ENCODE measurements at regions not wholly inside any gene's neighbourhood (a gene's known extent, or its start where the extent isn't known, plus 50 kb on each side); places are given as distances from the start of the nearest gene placed in this dataset.

DNA sequence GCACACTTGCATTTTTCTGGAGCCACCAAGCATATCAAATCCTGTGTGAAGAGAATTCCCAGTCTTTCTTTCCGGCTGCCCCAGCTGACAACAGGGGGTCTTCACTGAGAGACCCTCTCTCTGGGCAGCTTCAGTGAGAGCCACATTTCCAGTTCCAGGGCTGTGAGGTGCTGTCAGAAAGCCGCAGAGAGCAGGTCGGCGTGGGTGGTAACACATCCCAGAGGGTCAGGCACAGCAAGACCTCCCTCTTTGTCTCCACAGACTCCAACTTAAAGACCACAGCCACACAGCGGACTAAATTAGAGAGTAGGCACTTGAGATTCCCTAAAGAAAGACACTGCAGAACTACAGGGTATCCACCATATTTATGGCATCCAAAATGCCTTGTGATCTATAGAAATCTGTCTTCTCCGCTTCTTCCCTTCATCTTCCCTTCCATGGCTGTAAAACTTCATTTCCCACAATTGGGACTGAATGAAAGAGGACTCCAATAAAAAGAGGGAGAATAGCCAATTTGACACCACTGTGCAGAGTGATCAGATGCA is 116.0 kb upstream of the C7orf33 start:
- Histone ChIP-seq H3K4me2 (no peak overlapping the region), H2AFZ (no peak overlapping the region), H3K27me3 (ENCODE audit: insufficient read depth) (no peaks in the 10 kb centered on the region), H3K27ac (ENCODE audit: low read depth) (no peak overlapping the region), H3K79me2 (replicated peaks; ENCODE audit: insufficient read depth) (no peaks in the 10 kb centered on the region), H3K36me3 (ENCODE audit: insufficient read depth) (no peaks in the 10 kb centered on the region), H3K4me3 (no peak overlapping the region), H3F3A (replicated peaks; ENCODE audit: low read depth) (no peaks in the 10 kb centered on the region), H3K4me1 (ENCODE audit: insufficient read depth) (peaks cover 12% of the 10 kb centered on the region), H4K20me1 (replicated peaks; ENCODE audit: insufficient read depth) (no peaks in the 10 kb centered on the region), H3K9me2 (ENCODE audit: insufficient read depth) (no peaks in the 10 kb centered on the region)
- no peak overlapping the region for H3K4me3 Mint-ChIP-seq
- TF ChIP-seq, protein P1, sequence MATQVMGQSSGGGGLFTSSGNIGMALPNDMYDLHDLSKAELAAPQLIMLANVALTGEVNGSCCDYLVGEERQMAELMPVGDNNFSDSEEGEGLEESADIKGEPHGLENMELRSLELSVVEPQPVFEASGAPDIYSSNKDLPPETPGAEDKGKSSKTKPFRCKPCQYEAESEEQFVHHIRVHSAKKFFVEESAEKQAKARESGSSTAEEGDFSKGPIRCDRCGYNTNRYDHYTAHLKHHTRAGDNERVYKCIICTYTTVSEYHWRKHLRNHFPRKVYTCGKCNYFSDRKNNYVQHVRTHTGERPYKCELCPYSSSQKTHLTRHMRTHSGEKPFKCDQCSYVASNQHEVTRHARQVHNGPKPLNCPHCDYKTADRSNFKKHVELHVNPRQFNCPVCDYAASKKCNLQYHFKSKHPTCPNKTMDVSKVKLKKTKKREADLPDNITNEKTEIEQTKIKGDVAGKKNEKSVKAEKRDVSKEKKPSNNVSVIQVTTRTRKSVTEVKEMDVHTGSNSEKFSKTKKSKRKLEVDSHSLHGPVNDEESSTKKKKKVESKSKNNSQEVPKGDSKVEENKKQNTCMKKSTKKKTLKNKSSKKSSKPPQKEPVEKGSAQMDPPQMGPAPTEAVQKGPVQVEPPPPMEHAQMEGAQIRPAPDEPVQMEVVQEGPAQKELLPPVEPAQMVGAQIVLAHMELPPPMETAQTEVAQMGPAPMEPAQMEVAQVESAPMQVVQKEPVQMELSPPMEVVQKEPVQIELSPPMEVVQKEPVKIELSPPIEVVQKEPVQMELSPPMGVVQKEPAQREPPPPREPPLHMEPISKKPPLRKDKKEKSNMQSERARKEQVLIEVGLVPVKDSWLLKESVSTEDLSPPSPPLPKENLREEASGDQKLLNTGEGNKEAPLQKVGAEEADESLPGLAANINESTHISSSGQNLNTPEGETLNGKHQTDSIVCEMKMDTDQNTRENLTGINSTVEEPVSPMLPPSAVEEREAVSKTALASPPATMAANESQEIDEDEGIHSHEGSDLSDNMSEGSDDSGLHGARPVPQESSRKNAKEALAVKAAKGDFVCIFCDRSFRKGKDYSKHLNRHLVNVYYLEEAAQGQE (IDR thresholded peaks at IDR 0.05; ENCODE audit: unreplicated experiment) = no peak
- no peak for TF ChIP-seq STAT1 (IDR thresholded peaks at IDR 0.05; ENCODE audit: unreplicated experiment)
- TF ChIP-seq ZNF114 (CRISPR knock-in tag; IDR thresholded peaks at IDR 0.05) = no peak
- no peak for TF ChIP-seq ZNF331 (CRISPR knock-in tag; IDR thresholded peaks at IDR 0.05; ENCODE audit: low read depth)
- no peak for TF ChIP-seq NANOG (IDR thresholded peaks at IDR 0.05; ENCODE audit: borderline replicate concordance)
- no peak for TF ChIP-seq POLR2AphosphoS5 (IDR thresholded peaks at IDR 0.05; ENCODE audit: low read depth)
- TF ChIP-seq, protein P2, sequence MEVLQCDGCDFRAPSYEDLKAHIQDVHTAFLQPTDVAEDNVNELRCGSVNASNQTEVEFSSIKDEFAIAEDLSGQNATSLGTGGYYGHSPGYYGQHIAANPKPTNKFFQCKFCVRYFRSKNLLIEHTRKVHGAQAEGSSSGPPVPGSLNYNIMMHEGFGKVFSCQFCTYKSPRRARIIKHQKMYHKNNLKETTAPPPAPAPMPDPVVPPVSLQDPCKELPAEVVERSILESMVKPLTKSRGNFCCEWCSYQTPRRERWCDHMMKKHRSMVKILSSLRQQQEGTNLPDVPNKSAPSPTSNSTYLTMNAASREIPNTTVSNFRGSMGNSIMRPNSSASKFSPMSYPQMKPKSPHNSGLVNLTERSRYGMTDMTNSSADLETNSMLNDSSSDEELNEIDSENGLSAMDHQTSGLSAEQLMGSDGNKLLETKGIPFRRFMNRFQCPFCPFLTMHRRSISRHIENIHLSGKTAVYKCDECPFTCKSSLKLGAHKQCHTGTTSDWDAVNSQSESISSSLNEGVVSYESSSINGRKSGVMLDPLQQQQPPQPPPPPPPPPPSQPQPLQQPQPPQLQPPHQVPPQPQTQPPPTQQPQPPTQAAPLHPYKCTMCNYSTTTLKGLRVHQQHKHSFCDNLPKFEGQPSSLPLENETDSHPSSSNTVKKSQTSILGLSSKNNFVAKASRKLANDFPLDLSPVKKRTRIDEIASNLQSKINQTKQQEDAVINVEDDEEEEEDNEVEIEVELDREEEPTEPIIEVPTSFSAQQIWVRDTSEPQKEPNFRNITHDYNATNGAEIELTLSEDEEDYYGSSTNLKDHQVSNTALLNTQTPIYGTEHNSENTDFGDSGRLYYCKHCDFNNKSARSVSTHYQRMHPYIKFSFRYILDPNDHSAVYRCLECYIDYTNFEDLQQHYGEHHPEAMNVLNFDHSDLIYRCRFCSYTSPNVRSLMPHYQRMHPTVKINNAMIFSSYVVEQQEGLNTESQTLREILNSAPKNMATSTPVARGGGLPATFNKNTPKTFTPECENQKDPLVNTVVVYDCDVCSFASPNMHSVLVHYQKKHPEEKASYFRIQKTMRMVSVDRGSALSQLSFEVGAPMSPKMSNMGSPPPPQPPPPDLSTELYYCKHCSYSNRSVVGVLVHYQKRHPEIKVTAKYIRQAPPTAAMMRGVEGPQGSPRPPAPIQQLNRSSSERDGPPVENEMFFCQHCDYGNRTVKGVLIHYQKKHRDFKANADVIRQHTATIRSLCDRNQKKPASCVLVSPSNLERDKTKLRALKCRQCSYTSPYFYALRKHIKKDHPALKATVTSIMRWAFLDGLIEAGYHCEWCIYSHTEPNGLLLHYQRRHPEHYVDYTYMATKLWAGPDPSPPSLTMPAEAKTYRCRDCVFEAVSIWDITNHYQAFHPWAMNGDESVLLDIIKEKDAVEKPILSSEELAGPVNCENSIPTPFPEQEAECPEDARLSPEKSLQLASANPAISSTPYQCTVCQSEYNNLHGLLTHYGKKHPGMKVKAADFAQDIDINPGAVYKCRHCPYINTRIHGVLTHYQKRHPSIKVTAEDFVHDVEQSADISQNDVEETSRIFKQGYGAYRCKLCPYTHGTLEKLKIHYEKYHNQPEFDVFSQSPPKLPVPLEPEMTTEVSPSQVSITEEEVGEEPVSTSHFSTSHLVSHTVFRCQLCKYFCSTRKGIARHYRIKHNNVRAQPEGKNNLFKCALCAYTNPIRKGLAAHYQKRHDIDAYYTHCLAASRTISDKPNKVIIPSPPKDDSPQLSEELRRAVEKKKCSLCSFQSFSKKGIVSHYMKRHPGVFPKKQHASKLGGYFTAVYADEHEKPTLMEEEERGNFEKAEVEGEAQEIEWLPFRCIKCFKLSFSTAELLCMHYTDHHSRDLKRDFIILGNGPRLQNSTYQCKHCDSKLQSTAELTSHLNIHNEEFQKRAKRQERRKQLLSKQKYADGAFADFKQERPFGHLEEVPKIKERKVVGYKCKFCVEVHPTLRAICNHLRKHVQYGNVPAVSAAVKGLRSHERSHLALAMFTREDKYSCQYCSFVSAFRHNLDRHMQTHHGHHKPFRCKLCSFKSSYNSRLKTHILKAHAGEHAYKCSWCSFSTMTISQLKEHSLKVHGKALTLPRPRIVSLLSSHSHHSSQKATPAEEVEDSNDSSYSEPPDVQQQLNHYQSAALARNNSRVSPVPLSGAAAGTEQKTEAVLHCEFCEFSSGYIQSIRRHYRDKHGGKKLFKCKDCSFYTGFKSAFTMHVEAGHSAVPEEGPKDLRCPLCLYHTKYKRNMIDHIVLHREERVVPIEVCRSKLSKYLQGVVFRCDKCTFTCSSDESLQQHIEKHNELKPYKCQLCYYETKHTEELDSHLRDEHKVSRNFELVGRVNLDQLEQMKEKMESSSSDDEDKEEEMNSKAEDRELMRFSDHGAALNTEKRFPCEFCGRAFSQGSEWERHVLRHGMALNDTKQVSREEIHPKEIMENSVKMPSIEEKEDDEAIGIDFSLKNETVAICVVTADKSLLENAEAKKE (CRISPR knock-in tag; IDR thresholded peaks at IDR 0.05) = no peak
- no peak for TF ChIP-seq EZH2 (IDR thresholded peaks at IDR 0.05; ENCODE audit: low read depth, unreplicated experiment)
- TF ChIP-seq, protein P3, sequence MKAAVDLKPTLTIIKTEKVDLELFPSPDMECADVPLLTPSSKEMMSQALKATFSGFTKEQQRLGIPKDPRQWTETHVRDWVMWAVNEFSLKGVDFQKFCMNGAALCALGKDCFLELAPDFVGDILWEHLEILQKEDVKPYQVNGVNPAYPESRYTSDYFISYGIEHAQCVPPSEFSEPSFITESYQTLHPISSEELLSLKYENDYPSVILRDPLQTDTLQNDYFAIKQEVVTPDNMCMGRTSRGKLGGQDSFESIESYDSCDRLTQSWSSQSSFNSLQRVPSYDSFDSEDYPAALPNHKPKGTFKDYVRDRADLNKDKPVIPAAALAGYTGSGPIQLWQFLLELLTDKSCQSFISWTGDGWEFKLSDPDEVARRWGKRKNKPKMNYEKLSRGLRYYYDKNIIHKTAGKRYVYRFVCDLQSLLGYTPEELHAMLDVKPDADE (IDR thresholded peaks at IDR 0.05) = no peak
- TF ChIP-seq EZH2phosphoT487 (IDR thresholded peaks at IDR 0.05; ENCODE audit: unreplicated experiment) = no peak
- no peak for TF ChIP-seq CREB1 (CRISPR knock-in tag; IDR thresholded peaks at IDR 0.05; ENCODE audit: low read depth)
- TF ChIP-seq, protein P4, sequence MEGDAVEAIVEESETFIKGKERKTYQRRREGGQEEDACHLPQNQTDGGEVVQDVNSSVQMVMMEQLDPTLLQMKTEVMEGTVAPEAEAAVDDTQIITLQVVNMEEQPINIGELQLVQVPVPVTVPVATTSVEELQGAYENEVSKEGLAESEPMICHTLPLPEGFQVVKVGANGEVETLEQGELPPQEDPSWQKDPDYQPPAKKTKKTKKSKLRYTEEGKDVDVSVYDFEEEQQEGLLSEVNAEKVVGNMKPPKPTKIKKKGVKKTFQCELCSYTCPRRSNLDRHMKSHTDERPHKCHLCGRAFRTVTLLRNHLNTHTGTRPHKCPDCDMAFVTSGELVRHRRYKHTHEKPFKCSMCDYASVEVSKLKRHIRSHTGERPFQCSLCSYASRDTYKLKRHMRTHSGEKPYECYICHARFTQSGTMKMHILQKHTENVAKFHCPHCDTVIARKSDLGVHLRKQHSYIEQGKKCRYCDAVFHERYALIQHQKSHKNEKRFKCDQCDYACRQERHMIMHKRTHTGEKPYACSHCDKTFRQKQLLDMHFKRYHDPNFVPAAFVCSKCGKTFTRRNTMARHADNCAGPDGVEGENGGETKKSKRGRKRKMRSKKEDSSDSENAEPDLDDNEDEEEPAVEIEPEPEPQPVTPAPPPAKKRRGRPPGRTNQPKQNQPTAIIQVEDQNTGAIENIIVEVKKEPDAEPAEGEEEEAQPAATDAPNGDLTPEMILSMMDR (conservative IDR thresholded peaks at IDR 0.05; ENCODE audit: low read depth in 2 of 2) = no peak
- no peak overlapping the region; the same call in 1 of the 2 replicates for H3K27ac Mint-ChIP-seq
- H3K4me1 Mint-ChIP-seq = peaks cover 13% of the 10 kb centered on the region
- H3K36me3 Mint-ChIP-seq (ENCODE audit: low read depth) = no peaks in the 10 kb centered on the region
- DNase-seq (ENCODE audit: low spot score) (no peak), ATAC-seq (no peak)
- no peaks in the 10 kb centered on the region for H3K27me3 Mint-ChIP-seq (ENCODE audit: insufficient read depth, low read depth, poor library complexity)
- no peaks in the 10 kb centered on the region; the same call in 2 of the 3 replicates for H3K9me3 Mint-ChIP-seq
